ENCODE measurements at regions not wholly inside any gene's neighbourhood (a gene's known extent, or its start where the extent isn't known, plus 50 kb on each side); places are given as distances from the start of the nearest gene placed in this dataset.

- Histone ChIP-seq H3K9ac (ENCODE audit: extremely low read depth, insufficient read length, low read length) (no peak overlapping the region), H2BK12ac (ENCODE audit: insufficient read length, low read depth, low read length) (no peak overlapping the region), H2AK5ac (ENCODE audit: insufficient read length, low read length) (no peak overlapping the region), H3K27ac (ENCODE audit: insufficient read length, low read depth, low read length) (no peak overlapping the region), H2BK15ac (ENCODE audit: low read depth, low read length) (no peak overlapping the region), H3K14ac (ENCODE audit: insufficient read depth, low read length) (no peak overlapping the region), H4K91ac (ENCODE audit: insufficient read length, low read depth, low read length) (no peak overlapping the region), H3K9me3 (ENCODE audit: control insufficient read depth, low read depth, low read length) (no peaks in the 10 kb centered on the region), H3K4ac (ENCODE audit: low read depth, low read length) (no peak overlapping the region), H2AFZ (ENCODE audit: low read length) (no peak overlapping the region), H2BK120ac (ENCODE audit: low read depth, low read length, poor library complexity, severe bottlenecking) (no peak overlapping the region), H2BK5ac (ENCODE audit: insufficient read length, low read length) (no peak overlapping the region), H3T11ph (ENCODE audit: low read length) (no peak overlapping the region), H3K4me2 (ENCODE audit: insufficient read depth, insufficient read length, low read length) (no peak overlapping the region), H2BK20ac (ENCODE audit: low read depth, low read length, poor library complexity, severe bottlenecking) (no peak overlapping the region), H4K5ac (ENCODE audit: insufficient read length, low read depth, low read length) (no peak overlapping the region), H3K56ac (ENCODE audit: insufficient read length, low read depth, low read length) (no peak overlapping the region), H4K8ac (replicated peaks; ENCODE audit: insufficient read length, low read depth, low read length) (no peak overlapping the region), H3K23me2 (ENCODE audit: insufficient read length, low read depth, low read length, poor library complexity, severe bottlenecking) (no peaks in the 10 kb centered on the region), H3K4me1 (ENCODE audit: insufficient read depth, low read length) (peaks cover 2% of the 10 kb centered on the region; the same call in 1 of the 2 replicates), H4K20me1 (ENCODE audit: control insufficient read depth, insufficient read depth, insufficient read length) (no peaks in the 10 kb centered on the region), H3K23ac (ENCODE audit: insufficient read length, low read depth, low read length) (no peak overlapping the region), H3K79me2 (ENCODE audit: insufficient read depth, low read length) (no peaks in the 10 kb centered on the region), H3K18ac (ENCODE audit: insufficient read length, low read depth, low read length) (no peak overlapping the region), H3K79me1 (ENCODE audit: insufficient read depth, low read depth, low read length, poor library complexity, severe bottlenecking) (no peaks in the 10 kb centered on the region), H3K27me3 (ENCODE audit: insufficient read depth, low read length) (no peaks in the 10 kb centered on the region)
- TF ChIP-seq CTCF (conservative IDR thresholded peaks at IDR 0.05): no peak
- no peaks in the 10 kb centered on the region for H3K9me3 Mint-ChIP-seq
- H3K27ac Mint-ChIP-seq: no peak overlapping the region; a peak in 1 of 7 replicates
- DNase-seq: no peak
- H3K4me3 Mint-ChIP-seq: no peak overlapping the region
- WGBS (ENCODE audit: extremely low coverage, insufficient read length, low lambda C conversion rate): no CpG with 5 or more reads among the region's 10 CpGs
- H3K27me3 Mint-ChIP-seq (ENCODE audit: low read depth): no peaks in the 10 kb centered on the region
- peaks cover 12 to 13% of the 10 kb centered on the region in 2 experiments for H3K4me1 Mint-ChIP-seq
- no peaks in the 10 kb centered on the region for H3K36me3 Mint-ChIP-seq (ENCODE audit: insufficient read depth in 1 of 3, low read depth in 3 of 3)
These were observed 155.8 kb upstream of the RND3 start for GRCh38 chr2:150643114-150643725.

Measured in H9 (cell line).